Vagina (tissue), 2 donors: ENCODE measurements at regions not wholly inside any gene's neighbourhood (a gene's known extent, or its start where the extent isn't known, plus 50 kb on each side); places are given as distances from the start of the nearest gene placed in this dataset.
"Not testable (repeated sequence)": the region's sequence is repeated elsewhere in the genome, so short reads cannot be mapped to it uniquely, and the experiment has no call there.

Source experiments
- DNase-seq, 2 donors: peaks; one replicate each; pipeline ENCODE4 v3.0.0-alpha.2; 2017; ENCODE audit errors: extremely low spot score in 2 of 2
- H3K27ac ChIP-seq: fragments of 200-600 bp; sonication (generic); one replicate; pipeline ENCODE4 v1.5.1; 2019
- H3K27me3 ChIP-seq: fragments of 200-600 bp; sonication (generic); one replicate; pipeline ENCODE4 v1.5.1; 2019
- H3K36me3 ChIP-seq, 2 donors: fragments of 200-600 bp; sonication (generic); one replicate each; pipeline ENCODE4 v1.5.1; 2017 to 2019
- H3K4me1 ChIP-seq: fragments of 200-600 bp; sonication (generic); one replicate; pipeline ENCODE4 v1.5.1; 2019
- H3K4me3 ChIP-seq, 2 donors: fragments of 200-600 bp; sonication (generic); 1 replicate in 1 of 2; 2 replicates in 1 of 2; pipeline ENCODE4 v1.5.1; 2016 to 2019
- H3K9me3 ChIP-seq: fragments of 200-600 bp; sonication (generic); one replicate; pipeline ENCODE4 v1.5.1; 2019
- POLR2A ChIP-seq, 2 donors: fragments of 450-650 bp; IDR thresholded peaks; one replicate each; pipeline ENCODE4 v1.6.1; 2017; ENCODE audit warnings: antibody characterized with exemption in 2 of 2, mild to moderate bottlenecking in 2 of 2, moderate library complexity in 2 of 2
- POLR2AphosphoS5 ChIP-seq, 2 donors: sonication (generic); formaldehyde crosslinking; IDR thresholded peaks; one replicate each; pipeline ENCODE4 v1.9.0; 2017; ENCODE audit warnings: antibody characterized with exemption in 2 of 2, mild to moderate bottlenecking in 2 of 2, low read depth in 1 of 2; ENCODE audit not compliant: insufficient read depth in 1 of 2
- intact Hi-C: fragments of 100-400 bp; cut with DNase I; formaldehyde crosslinking; loops from one replicate; pipeline ENCODE4 v1.15.1; 2023
- TF ChIP-seq, protein P1 (sequence below), 3 experiments: fragments of 450-650 bp in 2 of 3; fragments of 200-600 bp in 1 of 3; sonication (generic) in 1 of 3; IDR thresholded peaks; one replicate each; pipeline ENCODE4 v1.5.1; 2017 to 2019; ENCODE audit warnings: antibody characterized with exemption in 3 of 3, mild to moderate bottlenecking in 2 of 3, moderate library complexity in 2 of 3

DNA sequence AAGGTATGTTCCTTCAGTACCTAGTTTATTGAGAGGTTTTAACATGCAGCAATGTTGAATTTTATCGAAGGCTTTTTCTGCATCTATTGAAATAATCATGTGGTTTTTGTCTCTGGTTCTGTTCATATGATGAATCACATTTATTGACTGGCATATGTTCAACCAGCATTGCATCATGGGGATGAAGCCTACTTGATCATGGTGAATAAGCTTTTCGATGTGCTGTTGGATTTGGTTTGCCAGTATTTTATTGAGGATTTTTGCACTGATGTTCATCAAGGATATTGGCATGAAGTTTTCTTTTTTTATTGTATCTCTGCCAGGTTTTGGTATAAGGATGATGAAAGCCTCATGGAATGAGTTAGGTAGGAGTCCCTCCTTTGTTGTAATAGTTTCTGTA, 204.0 kb upstream of the GNAI1 start:
- Histone ChIP-seq H3K4me1 (no peaks in the 10 kb centered on the region), H3K27me3 (no peaks in the 10 kb centered on the region), H3K27ac (no peak overlapping the region), H3K36me3 (no peaks in the 10 kb centered on the region), H3K9me3 (no peaks in the 10 kb centered on the region), H3K4me3 (no peak overlapping the region)
- intact Hi-C loops: no loop called here
- TF ChIP-seq POLR2AphosphoS5 (IDR thresholded peaks at IDR 0.05; ENCODE audit: insufficient read depth in 1 of 2, low read depth in 1 of 2) (no peak), POLR2A (IDR thresholded peaks at IDR 0.05) (no peak)
- TF ChIP-seq, protein P1, sequence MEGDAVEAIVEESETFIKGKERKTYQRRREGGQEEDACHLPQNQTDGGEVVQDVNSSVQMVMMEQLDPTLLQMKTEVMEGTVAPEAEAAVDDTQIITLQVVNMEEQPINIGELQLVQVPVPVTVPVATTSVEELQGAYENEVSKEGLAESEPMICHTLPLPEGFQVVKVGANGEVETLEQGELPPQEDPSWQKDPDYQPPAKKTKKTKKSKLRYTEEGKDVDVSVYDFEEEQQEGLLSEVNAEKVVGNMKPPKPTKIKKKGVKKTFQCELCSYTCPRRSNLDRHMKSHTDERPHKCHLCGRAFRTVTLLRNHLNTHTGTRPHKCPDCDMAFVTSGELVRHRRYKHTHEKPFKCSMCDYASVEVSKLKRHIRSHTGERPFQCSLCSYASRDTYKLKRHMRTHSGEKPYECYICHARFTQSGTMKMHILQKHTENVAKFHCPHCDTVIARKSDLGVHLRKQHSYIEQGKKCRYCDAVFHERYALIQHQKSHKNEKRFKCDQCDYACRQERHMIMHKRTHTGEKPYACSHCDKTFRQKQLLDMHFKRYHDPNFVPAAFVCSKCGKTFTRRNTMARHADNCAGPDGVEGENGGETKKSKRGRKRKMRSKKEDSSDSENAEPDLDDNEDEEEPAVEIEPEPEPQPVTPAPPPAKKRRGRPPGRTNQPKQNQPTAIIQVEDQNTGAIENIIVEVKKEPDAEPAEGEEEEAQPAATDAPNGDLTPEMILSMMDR (IDR thresholded peaks at IDR 0.05): no peak
- no peak for DNase-seq

DNA sequence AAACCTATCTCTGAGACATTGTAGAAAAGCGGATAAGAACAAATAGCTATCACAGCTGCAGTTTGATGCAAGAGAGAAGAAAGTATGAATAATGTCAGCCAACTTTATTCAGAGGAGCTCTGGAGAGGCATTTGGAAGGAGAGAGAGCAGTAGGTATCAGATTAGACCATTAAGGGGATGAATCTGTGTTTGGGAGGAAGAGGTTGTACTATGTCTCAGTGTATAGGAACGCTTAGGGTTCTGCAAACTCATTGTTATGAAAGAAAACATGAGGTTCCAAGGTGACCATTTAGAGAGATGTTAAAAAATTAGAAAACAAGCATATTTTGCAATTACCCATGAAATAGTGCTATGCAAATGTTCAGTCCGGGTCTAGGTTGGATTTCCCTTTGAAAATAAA, 207.5 kb upstream of the GNAI1 start:
- Histone ChIP-seq H3K36me3 (no peaks in the 10 kb centered on the region), H3K4me3 (no peak overlapping the region), H3K4me1 (no peaks in the 10 kb centered on the region), H3K27me3 (no peaks in the 10 kb centered on the region), H3K27ac (no peak overlapping the region), H3K9me3 (no peaks in the 10 kb centered on the region)
- intact Hi-C loops: no loop called here
- no peak for DNase-seq
- TF ChIP-seq POLR2A (IDR thresholded peaks at IDR 0.05) (no peak), POLR2AphosphoS5 (IDR thresholded peaks at IDR 0.05; ENCODE audit: insufficient read depth in 1 of 2, low read depth in 1 of 2) (no peak)
- TF ChIP-seq, protein P1 (IDR thresholded peaks at IDR 0.05): no peak

DNA sequence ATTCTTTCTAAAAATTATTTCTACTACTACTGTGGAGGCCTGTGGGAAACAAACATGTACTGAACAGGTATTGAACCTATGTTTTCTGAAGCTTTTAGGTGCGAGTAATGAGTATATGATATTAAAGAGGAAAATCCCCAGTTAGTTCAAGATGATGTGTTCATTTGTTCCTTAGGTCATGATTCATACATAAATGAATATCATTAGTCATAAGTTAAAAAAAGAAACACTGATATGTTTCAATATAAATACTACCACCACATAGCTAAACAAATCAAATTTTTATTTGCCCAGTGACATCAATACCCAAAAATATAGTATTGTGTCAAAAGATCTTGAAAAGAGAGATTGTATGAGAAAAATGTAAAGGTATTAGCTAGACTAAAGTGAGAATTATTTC, 210.7 kb upstream of the GNAI1 start:
- TF ChIP-seq POLR2A (IDR thresholded peaks at IDR 0.05): no peak
- no peak for TF ChIP-seq POLR2AphosphoS5 (IDR thresholded peaks at IDR 0.05; ENCODE audit: insufficient read depth in 1 of 2, low read depth in 1 of 2)
- TF ChIP-seq, protein P1 (IDR thresholded peaks at IDR 0.05): no peak
- Histone ChIP-seq H3K27me3 (no peaks in the 10 kb centered on the region), H3K27ac (no peak overlapping the region), H3K36me3 (no peaks in the 10 kb centered on the region), H3K4me3 (no peak overlapping the region), H3K9me3 (no peaks in the 10 kb centered on the region), H3K4me1 (no peaks in the 10 kb centered on the region)
- DNase-seq: no peak
- intact Hi-C loops: no loop called here

DNA sequence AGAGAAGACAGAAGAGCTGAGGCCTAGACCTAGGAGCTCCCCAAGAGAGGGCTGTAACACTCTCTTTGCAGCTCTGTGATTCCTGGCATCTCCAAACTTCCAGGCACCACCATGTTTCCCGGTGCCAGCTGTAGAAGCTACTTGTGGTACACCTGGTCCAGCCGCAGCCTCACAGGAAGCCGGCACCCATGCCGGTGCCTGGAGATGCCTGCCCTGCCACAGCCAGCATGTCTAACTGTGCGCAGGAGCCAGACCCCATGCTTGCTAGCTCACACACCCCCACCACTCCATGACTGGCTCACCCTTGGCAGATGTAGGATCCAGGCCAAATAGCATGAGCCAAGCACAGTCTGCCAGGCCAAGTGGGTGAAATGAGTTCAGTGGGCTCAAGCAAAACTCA, 211.7 kb upstream of the GNAI1 start:
- H3K4me3 ChIP-seq: no peak overlapping the region
- H3K9me3 ChIP-seq: no peaks in the 10 kb centered on the region
- no peaks in the 10 kb centered on the region for H3K36me3 ChIP-seq
- no peaks in the 10 kb centered on the region for H3K27me3 ChIP-seq
- DNase-seq: no peak
- no peaks in the 10 kb centered on the region for H3K4me1 ChIP-seq
- intact Hi-C loops: no loop called here
- H3K27ac ChIP-seq: no peak overlapping the region
- TF ChIP-seq POLR2AphosphoS5 (IDR thresholded peaks at IDR 0.05; ENCODE audit: insufficient read depth in 1 of 2, low read depth in 1 of 2) (no peak), POLR2A (IDR thresholded peaks at IDR 0.05) (no peak)
- TF ChIP-seq, protein P1 (IDR thresholded peaks at IDR 0.05): no peak

DNA sequence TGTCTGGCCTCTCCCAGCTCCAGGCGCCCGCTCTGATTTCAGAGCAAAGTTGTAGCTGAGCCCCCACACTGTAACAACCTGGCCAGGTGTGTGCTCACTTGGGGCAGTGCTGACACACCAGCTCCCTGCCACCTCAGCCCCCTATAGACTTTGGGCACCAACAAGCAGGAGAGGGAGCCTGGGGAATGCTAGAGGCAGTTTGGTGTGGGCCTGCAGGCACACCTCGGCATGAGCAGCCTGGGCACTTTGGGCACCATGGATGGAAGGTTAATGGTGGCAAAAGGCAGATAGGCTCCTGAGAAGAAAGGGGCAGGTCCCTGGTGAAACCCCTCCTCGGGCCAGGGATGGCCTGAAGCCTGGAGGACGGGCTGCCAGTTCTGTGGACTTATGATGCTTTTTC, 212.7 kb upstream of the GNAI1 start:
- no peak overlapping the region for H3K4me3 ChIP-seq
- TF ChIP-seq POLR2AphosphoS5 (IDR thresholded peaks at IDR 0.05; ENCODE audit: insufficient read depth in 1 of 2, low read depth in 1 of 2): no peak
- TF ChIP-seq, protein P1 (IDR thresholded peaks at IDR 0.05): no peak
- TF ChIP-seq POLR2A (IDR thresholded peaks at IDR 0.05): no peak
- H3K27me3 ChIP-seq: no peaks in the 10 kb centered on the region
- no peaks in the 10 kb centered on the region for H3K4me1 ChIP-seq
- H3K9me3 ChIP-seq: no peaks in the 10 kb centered on the region
- no peak for DNase-seq
- no peaks in the 10 kb centered on the region for H3K36me3 ChIP-seq
- intact Hi-C loops: no loop called here
- no peak overlapping the region for H3K27ac ChIP-seq

DNA sequence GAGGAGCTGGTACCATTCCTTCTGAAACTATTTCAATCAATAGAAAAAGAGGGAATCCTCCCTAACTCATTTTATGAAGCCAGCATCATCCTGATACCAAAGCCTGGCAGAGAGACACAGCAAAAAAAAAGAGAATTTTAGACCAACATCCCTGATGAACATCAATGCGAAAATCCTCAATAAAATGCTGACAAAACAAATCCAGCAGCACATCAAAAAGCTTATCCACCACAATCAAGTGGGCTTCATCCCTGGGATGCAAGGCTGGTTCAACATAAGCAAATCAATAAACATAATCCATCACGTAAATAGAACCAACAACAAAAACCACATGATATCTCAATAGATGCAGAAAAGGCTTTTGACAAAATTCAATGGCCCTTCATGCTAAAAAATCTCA, 216.0 kb upstream of the GNAI1 start:
- not testable (repeated sequence) for DNase-seq, H3K4me1 ChIP-seq, H3K36me3 ChIP-seq, H3K27ac ChIP-seq, H3K9me3 ChIP-seq, H3K4me3 ChIP-seq, H3K27me3 ChIP-seq
- intact Hi-C loops: loop anchor here (10.0 kb wide), 1 partner anchor 404 kb away; no protein-coding TSS in a partner anchor

DNA sequence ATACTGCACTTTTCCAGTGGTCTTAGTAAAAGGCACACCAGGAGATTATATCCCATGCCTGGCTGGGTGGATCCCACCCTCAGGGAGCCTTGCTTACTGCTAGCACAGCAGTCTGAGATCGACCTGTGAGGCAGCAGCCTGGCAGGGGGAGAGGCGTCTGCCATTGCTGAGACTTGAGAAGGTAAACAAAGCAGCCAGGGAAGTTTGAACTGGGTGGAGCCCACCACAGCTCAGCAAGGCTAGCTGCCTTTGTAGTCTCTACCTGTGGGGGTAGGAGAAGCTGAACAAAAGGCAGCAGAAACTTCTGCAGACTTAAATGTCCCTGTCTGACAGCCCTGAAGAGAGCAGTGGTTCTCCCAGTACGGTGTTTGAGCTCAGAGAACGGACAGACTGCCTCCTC, 219.3 kb upstream of the GNAI1 start:
- not testable (repeated sequence) for H3K4me3 ChIP-seq, H3K9me3 ChIP-seq, DNase-seq, H3K27me3 ChIP-seq, H3K36me3 ChIP-seq, H3K27ac ChIP-seq, H3K4me1 ChIP-seq
- intact Hi-C loops: loop anchor here (10.0 kb wide), 1 partner anchor 401 kb away; no protein-coding TSS in a partner anchor
